ENCODE measurements at regions not wholly inside any gene's neighbourhood (a gene's known extent, or its start where the extent isn't known, plus 50 kb on each side); places are given as distances from the start of the nearest gene placed in this dataset.
"Not testable (repeated sequence)": the region's sequence is repeated elsewhere in the genome, so short reads cannot be mapped to it uniquely, and the experiment has no call there.

GRCh38 chr9:91512235-91512634 lies 88.6 kb upstream of the NFIL3 start:
- DNase-seq: not testable (repeated sequence)

GRCh38 chr9:91503673-91504081 lies 80.0 kb upstream of the NFIL3 start:
- DNase-seq: no peak

GRCh38 chr9:91502913-91503672 lies 79.5 kb upstream of the NFIL3 start:
- DNase-seq: no peak

DNA sequence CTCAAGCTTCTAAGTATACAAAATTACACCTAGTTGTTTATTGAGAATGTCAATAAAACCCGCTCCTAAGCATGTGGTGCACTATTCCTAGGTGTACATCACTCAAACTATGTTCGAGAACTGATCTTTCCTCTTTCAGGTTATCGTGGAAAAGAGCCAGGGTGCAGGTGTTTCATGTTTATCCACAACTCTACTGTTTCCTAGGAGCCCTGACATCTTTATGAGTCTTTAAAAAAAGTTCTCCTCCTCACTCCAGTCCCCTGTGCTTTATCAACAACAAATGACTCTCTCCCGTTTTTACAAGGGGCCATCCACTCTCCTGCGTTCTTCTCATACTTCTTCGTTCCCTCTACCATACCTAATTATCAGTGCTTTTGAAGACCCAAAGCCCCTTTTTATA lies 78.8 kb upstream of the NFIL3 start:
- no peak for DNase-seq

DNA sequence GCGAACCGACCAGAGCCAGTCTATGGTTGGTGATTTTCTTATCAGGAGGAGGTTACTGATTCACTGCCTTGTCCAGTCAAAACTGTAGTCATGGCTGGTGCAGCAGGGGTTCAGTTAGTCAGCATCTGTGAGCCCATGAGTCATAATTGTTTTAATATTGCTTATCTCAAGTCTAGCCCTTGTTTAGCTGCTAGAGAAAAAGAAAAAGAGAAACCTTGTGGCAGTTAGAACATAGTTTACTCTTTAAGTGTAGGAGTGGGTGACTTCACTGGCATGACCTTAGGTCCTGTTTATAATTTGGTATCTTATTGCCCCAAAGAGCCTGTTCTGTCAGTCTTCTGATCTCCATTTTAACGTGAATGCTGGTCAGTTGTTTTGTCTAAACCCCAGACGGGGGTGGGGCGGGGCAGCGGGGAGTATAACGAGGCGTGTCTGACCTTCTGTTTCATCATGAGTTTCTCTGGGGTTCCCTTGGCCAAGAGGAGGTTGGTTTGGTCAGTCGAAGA lies 76.9 kb upstream of the NFIL3 start:
- no peak for DNase-seq

GRCh38 chr9:91496351-91496750 lies 72.7 kb upstream of the NFIL3 start:
- no peak for DNase-seq

DNA sequence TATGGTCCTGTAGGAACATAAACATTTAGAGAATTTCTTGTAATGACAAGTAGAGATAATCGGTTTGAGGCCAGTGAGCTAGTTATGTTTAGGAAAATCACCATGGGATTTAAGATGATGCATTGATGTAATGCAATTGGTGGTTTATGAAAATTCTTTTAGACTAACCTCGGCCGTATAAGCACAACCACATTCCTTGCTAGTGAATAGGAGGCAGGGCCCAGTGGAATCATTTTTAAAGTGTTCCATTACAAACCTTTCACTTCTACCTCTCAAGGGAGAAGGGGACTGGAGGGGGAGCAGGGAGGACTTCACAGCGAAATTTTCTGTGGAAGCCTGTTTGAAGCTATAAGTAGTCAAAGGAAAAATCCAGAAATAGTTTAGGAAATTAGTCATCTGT lies 71.8 kb upstream of the NFIL3 start:
- no peak for DNase-seq

- no peak for DNase-seq
These were observed 71.1 kb upstream of the NFIL3 start for GRCh38 chr9:91494751-91495150.

DNA sequence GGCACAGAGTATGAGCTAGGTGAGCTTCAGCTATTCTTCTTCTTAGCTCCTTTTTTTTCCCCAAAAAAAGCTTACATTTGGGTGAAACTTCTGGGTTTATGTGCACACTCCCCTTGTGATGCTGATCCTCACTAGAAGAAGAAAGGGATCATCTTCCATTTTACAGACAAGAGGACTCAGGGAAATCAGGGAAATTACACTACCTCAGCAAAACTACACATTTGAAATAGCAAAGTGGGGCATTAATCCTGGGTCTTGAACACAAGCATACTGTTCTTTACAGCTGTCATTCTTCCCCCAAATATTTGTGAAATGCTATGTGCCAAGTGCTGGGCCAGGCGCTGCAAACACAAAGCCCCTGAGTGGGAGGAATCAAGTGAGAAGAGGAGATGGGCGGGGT lies 68.6 kb upstream of the NFIL3 start:
- no peak for DNase-seq

DNA sequence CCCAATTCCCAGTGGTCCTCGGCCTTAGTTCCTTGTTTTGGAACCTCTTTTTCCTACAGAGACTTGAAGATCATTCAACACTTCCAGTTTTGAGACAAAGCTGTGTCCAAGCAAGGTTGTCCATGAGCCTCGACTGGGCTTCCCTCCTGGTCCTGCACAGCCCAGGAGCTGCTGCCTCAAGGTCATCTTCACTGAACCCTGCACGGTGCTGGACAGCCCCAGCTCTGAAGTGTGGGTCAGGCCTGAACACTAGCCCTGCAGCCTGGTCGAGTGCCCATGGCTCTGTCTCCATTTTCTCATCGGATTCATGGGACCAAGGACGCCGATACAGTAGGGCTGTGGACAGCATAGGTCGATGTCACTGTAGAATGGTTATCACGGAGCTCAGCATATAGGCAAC lies 68.0 kb upstream of the NFIL3 start:
- DNase-seq: no peak

GRCh38 chr9:91489361-91489899 lies 65.8 kb upstream of the NFIL3 start:
- DNase-seq: no peak

DNA sequence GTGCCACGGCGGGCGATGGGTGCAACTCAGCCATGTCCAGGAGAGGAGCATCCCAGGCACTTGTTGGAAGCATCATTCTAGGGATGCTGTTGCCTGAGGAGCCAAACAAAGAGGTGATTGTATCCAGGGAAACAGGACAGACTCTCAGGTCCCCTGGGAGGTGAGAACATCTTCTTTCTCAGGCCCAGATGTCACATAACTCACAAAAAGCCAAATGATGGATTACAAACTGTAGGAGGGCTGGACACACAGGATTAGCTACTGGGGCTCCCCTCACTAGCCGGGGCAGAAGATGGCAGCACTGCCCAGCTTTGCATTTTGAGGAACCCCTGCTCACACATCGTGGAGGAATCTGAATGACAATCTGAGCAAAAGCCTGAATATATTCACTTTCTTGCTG lies 64.7 kb upstream of the NFIL3 start:
- no peak for DNase-seq

- DNase-seq: no peak
These were observed 63.3 kb upstream of the NFIL3 start for GRCh38 chr9:91486699-91487497.

- DNase-seq: no peak
These were observed 61.4 kb upstream of the NFIL3 start for GRCh38 chr9:91485006-91485405.

- peak; percentile 7 to 18 for DNase-seq
These were observed 60.2 kb upstream of the NFIL3 start for GRCh38 chr9:91483835-91484234.

DNA sequence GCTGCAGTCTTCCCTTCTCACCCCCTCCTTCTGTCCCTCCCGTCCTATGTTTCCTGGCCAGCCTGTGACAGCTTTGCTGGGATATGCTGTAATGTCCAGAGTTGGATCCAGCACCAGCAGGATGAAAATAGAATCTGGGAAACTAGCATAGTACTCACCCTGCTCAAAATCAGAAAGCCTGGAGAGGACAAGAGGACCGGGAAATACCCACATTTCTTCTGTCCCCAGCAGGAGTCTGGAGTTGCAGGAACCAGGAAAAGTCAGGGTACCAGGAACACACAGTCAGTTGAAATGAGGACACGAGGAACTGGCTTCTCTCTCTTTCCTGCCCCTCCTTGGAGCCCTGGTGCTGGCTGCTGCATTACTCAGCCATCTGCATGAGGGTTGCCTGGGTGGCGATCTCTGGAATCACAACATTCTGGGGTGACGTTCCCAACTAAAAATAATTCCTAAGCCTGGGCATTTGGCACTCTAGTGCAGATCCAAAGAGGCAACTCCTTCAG lies 59.6 kb upstream of the NFIL3 start:
- no peak for DNase-seq

- no peak for DNase-seq
These were observed 58.3 kb upstream of the NFIL3 start for GRCh38 chr9:91481972-91482371.

GRCh38 chr9:91477106-91477505 lies 53.5 kb upstream of the NFIL3 start:
- no peak for DNase-seq

DNA sequence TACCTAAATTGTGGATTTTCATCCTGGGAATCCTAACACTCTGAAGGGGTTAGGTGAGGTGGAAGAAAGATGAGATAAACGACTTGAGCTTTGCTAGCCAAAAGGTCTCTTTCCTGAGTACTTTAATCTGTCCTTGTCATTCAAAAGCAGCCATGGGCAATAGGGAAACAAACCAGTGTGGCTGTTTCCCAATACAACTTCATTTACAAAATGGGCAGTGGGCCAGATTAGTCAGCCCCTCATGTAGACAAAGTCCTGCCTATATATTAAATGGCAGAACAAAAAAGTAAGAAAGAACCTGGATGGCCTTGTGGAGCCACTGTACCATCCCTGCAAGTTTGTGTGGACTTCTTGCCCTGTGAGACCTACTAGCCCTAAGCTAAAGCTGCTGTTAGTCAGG lies 51.0 kb upstream of the NFIL3 start:
- no peak for DNase-seq
